NCI-H2081 (cell line): ENCODE measurements at regions not wholly inside any gene's neighbourhood (a gene's known extent, or its start where the extent isn't known, plus 50 kb on each side); places are given as distances from the start of the nearest gene placed in this dataset.

ENCODE experiments used
- DNase-seq, 2 experiments: peaks; one replicate each; lab custom pipeline; 2025; lab: John Stamatoyannopoulos, UW

DNA sequence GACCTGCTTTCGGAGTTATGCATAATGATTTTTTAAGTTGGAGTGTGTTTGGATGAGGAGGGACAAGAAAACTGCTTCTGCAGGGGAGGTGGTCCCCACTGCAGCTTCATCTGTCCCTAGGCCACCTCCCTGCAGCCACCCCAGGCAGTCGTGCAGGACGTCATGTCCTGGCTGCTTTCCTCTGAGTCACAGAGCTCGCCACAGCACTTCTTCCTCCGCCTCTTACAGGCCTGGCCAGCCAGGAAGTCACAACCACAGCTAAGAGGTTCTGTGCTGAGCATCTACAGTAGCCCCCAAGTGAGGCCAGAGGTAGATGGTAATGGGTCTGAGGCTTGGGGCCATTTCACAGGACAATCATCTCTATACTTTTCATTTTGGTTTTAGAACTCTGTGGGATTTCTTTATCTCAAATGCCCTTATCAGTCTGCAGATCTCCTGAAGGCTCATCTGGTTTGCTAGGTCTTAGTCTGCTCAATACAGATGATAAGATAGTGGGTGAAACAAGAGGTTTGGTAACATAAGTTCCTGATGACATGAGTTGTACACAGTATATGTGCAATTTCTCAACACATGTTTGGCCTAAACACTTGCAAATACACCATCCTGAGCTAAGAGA lies 106.4 kb downstream of the ARF6 start:
- DNase-seq: no peak

DNA sequence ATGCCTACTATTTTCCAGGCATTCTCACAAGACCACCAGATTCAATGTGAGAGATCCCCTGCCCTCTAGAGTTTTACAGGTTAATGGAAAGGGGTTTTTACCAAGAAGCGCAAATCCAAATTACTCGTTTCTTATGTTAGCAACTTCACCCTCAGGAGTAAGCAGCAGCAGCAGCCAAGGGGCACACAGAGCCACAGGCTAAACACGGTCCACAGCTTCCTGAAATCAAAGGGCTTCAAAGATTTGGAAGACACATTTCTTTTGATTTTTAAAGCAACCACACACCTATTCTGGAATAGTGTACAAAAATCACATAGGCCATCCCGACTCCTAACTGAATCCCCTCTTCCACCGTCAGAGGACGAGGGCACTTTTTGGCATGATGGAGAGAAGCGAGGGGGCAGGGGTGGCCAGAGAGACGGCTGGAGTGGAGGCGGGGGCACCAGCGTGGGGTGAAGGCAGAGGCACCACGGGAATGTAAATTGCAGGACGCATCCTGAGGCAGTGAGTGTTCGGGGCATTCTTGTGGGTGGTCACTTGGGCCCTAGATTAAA lies 107.0 kb downstream of the ARF6 start:
- no peak for DNase-seq

DNA sequence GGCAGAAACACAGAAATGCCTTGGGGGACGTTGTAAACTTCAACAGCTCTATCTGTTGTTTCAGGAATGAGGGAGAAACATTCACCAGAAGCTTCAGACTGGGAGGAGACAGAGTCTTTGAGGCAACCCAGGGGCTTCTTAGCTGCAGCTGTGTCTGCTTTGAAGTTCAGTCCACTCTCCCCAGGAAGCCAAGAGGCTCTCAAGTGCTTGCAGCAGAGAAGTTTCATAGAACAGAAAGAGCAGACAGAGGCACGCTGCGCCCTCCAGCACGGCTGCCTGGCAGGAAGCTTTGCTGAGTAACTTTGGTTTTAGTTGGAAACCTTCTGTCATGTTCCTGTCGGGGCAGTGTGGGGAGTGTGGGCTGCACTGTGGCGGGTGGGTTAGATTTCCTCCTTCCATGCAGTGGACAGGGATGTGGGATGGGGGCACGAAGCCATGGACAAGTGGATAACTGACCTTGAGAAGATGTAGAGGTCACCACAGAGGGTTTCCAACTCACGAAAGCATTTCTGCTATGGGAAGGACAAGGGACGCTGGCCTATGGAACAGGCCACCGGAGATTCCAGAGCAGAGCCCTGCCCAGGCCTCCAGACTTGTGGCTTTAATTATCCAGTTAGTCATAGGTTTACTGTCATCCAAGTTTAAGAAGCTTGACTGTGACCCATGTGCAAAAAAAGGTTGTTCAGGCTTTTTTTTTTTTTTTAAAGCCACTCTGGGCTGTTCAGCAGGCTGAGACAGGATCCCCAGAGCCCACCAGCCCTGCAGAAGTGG lies 107.7 kb downstream of the ARF6 start:
- no peak for DNase-seq

DNA sequence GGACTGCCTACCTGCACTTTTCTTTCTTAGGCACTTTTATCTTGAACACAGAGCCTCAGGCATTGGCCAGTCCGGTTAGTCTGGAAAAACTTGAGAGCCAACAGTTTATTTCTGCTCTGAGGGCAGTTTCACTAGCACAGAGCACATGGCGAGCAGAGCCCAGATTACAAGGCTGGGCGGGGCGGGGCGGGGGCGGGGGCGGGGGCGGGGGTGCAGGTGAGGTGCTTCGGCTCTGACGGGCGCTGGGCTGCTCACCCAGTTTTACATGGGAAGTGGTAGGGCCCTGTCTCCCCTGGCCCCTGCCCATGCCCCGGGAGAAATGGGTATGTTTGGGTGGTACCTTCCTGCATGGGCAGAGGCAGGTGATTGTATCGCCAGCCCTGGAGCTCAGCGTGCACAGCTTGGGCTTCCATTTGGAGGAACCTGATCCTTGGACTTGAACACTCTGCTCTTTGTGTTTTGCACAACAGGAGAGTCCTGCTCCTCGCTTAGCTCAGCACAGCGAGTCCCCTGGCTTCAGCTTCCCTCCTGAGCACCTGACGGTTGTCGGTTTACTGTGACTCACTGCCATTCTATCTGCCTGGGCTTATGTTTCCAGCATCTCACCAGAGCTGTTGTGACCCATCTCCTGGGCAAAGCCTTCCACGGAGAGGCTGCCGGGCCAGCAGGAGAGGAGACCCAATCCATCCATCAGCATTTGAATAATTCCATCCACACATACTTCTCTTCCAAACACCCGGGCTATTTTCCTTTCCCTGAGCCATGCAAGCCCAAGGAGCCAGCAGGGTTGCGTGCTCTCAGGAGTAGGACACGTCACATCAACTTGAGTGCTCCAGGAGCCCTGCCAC lies 108.5 kb downstream of the ARF6 start:
- peak in 1 of 2 experiments; percentile 12 for DNase-seq

DNA sequence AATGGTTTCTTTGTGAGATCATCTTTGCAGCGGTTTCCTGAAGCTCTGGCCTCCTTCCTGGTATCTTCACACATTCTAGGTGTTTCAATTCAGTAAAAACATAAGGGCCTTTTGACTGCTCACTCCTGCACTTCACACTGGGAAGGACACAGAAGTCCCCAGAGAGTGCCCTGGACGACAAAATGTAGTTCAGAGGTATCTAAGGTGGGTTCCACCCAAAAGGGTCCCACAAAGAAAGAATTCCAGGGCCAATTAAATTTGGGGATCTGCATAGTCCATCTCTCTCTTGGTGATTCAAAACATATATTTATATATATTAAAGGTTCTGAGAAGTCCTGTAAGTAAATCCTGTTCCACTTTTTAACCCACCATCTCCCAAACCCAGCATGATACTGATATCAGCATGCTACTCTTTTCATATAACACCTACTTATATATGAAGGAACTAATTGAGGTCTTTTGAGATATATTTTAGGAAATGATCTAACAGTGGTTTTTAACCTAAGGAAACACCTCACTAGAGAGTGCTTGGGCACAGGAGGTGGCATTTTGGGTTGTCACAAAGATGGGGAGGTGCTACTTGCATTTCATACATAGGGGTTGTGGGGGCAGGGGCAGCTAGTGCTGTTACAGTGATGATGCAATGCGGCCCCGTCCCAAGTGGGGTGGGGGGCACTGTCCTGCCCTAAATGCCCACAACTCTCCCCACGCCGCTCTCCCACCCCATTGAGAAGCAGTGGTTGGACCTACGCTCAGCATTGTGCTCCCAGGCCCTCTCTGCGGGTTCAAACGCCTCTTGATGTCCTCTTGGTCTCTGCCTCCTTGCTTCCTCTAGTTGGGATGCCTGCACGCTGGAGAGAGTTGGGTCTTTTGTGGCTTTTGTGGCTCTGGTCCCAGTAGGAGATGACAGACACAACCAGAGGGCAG lies 109.4 kb downstream of the ARF6 start:
- no peak for DNase-seq

DNA sequence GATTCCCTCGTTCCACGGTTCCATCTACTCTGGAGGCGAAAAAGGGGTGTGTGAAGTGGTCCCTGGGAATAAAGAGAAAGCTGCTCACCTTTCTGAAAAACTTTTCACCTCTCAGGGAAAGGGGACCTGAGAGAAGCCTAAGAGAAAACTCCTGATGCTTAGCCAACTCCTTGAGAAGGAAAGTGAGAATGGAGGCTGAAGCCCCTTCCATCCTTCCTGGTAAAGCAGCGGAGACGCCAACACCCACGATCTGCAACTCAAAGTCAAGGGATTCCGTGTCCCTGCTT lies 110.0 kb downstream of the ARF6 start:
- DNase-seq: no peak

DNA sequence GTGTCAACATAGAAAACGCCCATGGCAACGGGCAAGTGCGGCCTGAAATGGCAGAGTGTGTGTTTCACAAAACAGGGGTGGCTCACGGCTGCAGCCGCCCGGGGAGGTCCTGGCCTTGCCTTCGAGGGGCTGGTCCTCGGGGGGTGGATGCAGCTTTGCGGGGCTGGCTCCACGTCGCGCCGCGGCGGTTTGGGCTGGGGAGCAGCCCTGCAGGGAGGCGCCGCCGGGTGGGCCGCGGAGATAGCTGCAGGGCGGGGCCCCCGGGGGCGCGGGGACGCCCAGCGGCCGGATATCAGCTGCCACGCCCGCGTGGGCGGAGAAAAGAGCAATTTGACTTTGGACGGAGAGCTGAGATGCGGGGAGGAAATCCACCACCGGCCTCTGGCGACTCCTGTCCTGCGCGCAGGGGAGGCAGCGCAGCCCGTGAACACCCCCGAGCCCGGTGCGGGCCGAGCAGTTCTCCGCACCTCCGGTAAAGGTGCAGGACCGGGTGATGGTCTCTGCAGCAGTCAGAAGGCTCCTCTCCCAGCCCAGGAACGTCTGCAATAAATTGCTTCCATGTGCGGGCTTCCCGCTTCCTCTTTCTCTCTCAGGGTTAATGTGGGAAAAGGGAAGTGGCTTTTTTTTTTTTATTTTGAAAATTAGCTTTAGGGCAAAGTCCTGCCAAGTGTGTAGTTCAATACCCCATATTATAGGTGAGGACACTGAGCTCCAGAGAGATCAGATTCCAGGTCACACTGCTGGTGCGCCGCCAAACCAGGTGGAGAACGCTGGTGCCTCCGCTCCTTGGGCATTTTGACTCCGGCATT lies 110.5 kb downstream of the ARF6 start:
- DNase-seq: peak; percentile 50 to 65

DNA sequence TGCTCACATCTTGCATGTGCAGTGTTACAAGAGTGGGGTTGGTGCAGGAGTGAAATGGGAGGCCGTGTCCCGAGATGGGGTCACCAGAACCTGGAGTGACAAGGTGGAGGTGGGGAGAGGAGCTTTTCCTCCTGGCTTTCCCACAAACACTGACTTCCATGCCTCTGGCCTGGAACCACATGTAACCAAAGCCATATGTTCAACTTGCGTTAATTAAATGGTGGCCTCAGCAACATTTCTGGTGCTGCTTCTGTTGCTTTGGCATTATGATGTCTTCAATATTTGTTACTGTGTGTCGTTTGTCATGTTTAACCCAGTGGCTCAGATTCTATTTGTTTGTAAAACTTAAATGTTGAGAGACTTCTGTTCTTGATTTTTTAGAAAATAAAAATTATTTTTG lies 110.2 kb downstream of the VCPKMT start:
- no peak for DNase-seq

DNA sequence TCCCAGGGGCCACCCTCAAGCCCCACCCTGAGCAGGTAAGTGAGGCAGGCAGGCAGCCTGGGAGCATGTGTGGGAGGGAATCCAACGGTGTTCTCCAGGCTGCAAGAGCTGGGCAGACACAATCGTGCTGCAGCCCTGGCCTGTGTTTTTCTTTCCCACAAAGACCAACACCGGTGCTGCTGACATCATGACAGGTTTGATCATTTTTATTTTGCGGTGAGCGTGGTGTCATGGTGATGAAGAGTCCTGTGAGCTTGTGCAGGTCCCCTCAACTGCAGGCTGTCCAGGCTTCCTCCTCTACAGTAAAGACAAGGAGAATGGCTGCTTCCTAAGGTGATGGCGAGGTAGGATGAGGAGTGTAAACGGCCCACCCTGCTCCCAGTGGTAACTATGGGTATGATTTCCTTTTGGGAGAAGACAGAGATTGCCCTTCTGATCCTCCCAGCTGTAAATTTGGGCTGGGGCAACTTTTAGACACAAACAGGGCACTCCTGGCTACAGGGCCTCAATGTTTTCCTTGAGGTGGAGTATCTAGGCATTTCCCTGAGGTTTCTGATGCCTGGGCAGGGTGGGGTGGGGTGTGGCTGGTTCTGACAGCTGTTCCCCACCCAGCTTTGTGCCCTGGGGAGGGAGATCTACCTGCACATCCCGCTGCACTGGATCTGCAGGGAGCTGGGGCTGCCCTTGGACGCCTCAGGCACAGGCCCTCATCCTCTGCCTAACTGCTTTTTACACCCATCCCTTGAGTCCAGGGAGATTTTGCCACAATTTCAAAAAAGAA lies 109.1 kb downstream of the VCPKMT start:
- DNase-seq: no peak

DNA sequence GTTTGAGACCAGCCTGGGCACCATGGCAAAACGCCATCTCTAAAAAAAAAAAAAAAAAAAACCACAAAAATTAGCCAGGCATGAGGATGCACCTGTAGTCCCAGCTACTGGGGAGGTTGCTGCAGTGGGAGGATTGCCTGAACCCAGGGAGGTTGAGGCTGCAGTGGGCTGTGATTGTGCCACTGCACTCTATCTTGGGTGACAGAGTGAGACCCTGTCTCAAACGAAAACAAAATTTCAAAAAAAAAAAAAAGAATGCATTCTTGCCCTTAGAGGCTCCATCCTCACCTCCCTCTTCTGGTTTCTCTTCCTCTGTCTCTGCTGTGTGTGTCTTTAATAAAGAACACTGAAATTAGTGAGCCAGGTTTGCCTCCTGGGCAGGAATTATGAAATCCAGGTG lies 107.8 kb downstream of the VCPKMT start:
- DNase-seq: no peak

DNA sequence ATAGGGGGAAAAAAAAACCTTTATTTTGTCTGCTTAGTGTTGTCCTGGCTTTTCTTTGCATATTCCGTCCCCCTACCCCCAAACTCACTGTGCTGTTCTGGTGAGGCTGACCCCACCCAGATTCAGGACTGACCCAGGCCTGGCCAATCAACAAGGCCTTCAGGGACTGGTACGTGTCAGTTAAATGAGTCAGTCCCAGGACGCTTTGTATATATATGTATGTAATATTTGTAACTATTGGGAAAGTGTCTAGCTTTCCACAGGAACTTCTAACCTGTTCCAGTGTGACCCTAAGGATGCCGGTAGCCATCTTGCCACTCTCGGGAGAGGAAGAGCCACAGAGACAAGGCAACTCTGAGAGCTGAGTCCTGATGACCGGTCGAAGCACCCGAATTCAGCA lies 107.4 kb downstream of the VCPKMT start:
- no peak for DNase-seq

DNA sequence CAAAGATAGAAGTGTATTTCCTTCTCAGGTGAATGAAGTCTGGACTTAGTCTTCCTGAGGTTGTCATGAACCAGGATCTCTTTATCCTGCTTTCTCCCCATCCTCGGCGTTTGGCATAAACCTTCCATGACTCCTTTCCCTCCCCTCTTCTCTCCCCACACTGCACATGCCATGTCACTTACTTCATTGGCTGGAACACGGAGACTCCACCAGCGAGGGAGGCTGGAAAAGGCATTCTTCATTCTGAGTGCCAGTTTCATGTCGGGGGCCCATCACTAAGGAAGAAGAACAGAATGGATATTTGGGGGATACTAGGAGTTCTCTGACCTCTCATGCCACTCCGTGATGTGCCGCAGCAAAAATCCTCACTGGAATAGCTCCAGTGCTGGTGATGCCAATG lies 105.6 kb downstream of the VCPKMT start:
- DNase-seq: no peak

DNA sequence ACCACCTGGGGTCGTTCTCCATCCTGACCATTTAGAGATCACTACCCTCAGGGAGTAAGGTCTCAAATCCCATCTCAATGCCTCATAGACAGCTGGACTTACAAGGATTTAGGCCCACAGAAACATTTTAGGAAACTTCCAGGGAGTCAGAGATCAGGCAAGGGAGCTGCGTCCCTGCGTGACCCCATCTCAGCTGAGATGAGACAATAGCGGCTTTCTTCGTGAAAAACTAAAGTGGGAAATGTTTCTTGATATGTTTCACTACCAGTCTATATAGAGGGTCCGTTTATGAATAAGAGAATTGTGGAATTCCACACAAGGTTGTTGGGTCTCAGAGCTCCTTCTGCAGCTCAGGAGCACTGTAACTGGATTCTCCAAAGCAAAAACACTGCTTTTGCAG lies 105.1 kb downstream of the VCPKMT start:
- no peak for DNase-seq

DNA sequence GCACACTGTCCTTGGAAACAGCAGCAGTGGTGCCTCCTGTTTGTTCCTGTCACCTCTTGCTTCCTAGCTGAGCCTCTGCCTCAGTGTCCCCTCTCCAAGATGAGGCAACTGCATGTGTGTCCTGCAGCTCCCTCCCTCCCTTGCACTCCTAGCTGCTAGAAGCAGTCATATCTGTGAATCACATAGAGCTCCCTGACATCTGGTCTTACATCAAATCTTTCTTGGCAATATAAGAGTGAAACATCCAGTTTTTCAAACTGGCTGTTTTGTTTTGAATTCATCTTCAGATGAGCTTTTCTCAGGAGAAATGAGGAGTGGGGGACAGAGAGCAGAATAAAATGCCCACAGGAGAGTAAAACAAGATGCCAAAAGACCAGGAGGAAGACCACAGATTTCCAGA lies 103.7 kb downstream of the VCPKMT start:
- DNase-seq: no peak

DNA sequence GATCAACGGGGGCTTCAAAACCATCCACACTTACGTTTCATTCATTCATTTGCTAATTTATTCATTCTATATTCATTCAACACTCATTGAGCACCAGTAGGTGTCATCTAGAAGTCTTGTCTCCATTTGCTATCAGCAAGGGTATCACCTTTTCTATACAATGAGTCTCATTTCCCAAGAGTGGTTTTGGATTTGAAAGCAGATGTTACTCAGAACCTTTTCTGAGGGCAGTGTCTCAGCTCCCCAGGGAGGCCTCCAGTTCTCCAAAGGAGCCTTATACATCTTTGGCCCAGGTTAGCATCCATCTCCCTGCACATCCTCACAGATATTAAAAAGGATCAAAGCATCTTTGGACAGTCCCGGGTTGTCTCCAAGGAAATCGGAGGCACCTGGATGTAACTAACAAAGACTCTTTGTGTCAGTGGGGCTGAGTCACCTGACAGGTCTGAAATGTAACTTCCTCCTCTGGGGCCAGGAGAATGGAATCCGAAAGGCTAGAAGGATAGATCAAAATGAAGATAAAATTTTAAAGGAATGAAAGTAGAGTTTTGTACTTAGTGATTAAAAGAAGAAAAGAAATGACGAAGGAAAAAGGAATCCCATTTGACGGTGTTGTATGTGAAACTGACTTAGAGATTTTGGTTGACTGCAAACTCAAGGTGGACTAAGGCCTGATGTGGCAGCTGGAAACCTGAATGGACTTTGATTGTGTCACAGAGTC lies 103.0 kb downstream of the VCPKMT start:
- no peak for DNase-seq

DNA sequence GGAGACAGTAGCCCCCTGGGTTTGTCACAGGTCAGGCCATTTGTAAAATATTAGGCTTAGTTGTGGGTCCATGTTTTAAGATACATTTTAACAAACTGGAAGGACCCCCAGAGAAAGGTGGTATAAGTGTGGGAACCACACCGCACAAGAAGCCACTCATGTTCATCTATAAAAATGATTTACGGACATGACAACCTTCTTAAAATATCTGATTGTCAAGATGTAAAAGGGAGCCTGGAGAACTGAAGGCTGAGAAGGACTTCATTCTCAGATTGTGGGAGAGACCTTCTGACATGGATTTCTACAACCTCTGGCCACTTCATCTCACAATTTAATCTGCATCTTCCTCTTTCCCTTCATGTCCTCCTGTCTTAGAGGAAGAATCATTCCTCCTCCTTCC lies 102.4 kb downstream of the VCPKMT start:
- DNase-seq: no peak

DNA sequence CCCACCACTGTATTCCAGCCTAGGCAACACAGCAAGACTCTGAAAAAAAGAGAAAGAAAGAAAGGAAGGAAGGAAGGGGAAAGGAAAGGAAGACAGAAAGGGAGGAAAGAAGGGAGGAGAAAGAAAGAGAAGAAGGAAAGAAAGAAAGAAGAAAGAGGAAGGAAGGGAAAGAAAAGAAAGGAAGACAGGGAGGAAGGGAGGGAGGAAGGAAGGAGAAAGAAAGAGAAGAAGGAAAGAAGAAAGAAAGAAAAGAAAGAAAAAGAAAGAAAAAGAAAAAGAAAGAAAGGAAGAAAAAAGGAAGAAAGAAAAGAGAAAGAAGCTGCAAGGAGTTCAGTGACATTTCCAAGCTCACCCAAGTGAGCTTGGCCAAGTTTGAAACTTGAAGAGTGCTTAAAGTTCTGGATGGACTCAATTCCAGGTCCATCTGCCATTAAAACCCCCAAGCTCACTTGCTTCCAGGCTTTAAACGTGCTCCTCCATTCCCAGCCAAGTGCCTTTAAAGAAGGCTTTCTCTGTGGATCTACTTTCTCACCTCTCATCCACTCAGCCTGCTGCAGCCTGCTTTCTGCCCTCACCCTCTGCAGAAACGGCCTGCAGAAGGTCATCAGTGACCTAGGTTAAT lies 101.5 kb downstream of the VCPKMT start:
- no peak for DNase-seq

DNA sequence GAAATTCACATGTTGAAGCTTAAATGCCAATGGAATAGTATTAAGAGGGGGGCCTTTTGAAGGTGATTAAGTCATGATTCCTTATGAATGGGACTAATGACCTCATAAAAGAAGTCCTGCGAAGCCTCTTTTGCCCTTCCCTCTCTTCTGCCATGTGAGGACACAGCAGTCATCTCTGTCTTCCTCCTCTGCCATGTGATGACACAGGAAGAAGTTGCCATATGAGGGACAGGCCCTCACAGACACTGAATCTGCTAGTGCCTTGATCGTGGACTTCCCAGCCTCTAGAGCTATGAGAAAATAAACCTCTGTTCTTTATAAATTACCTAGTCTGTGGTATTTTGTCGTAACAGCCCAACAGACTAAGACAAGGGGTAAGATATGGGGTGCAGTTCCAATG lies 100.7 kb downstream of the VCPKMT start:
- no peak for DNase-seq
